ENCODE measurements at regions not wholly inside any gene's neighbourhood (a gene's known extent, or its start where the extent isn't known, plus 50 kb on each side); places are given as distances from the start of the nearest gene placed in this dataset.

GRCh38 chr2:198717451-198717850 lies 740.3 kb downstream of the SATB2 start:
- H3K27me3 Mint-ChIP-seq: no peaks in the 10 kb centered on the region
- DNase-seq (no peak), ATAC-seq (no peak)
- H3K4me1 Mint-ChIP-seq (ENCODE audit: low read depth): no peaks in the 10 kb centered on the region
- TF ChIP-seq, protein P1, sequence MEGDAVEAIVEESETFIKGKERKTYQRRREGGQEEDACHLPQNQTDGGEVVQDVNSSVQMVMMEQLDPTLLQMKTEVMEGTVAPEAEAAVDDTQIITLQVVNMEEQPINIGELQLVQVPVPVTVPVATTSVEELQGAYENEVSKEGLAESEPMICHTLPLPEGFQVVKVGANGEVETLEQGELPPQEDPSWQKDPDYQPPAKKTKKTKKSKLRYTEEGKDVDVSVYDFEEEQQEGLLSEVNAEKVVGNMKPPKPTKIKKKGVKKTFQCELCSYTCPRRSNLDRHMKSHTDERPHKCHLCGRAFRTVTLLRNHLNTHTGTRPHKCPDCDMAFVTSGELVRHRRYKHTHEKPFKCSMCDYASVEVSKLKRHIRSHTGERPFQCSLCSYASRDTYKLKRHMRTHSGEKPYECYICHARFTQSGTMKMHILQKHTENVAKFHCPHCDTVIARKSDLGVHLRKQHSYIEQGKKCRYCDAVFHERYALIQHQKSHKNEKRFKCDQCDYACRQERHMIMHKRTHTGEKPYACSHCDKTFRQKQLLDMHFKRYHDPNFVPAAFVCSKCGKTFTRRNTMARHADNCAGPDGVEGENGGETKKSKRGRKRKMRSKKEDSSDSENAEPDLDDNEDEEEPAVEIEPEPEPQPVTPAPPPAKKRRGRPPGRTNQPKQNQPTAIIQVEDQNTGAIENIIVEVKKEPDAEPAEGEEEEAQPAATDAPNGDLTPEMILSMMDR (IDR thresholded peaks at IDR 0.05): no peak
- no peaks in the 10 kb centered on the region for H3K36me3 Mint-ChIP-seq (ENCODE audit: low read depth)
- no peak overlapping the region for H3K27ac Mint-ChIP-seq
- POLR2A ChIA-PET: no interaction called here
- CTCF ChIA-PET: no interaction called here
- H3K4me3 Mint-ChIP-seq: no peak overlapping the region
- intact Hi-C loops (cut with micrococcal nuclease): no loop called here
- H3K9me3 Mint-ChIP-seq: no peaks in the 10 kb centered on the region

- Mint-ChIP-seq H3K36me3 (ENCODE audit: low read depth) (no peaks in the 10 kb centered on the region), H3K9me3 (no peaks in the 10 kb centered on the region), H3K27me3 (no peaks in the 10 kb centered on the region), H3K4me3 (no peak overlapping the region), H3K4me1 (ENCODE audit: low read depth) (no peaks in the 10 kb centered on the region), H3K27ac (no peak overlapping the region)
- DNase-seq (no peak), ATAC-seq (no peak)
- TF ChIP-seq, protein P1 (IDR thresholded peaks at IDR 0.05): no peak
- intact Hi-C loops (cut with micrococcal nuclease): no loop called here
- ChIA-PET POLR2A (no interaction called here), CTCF (no interaction called here)
Measured at GRCh38 chr2:198715302-198715835, 742.4 kb downstream of the SATB2 start.

DNA sequence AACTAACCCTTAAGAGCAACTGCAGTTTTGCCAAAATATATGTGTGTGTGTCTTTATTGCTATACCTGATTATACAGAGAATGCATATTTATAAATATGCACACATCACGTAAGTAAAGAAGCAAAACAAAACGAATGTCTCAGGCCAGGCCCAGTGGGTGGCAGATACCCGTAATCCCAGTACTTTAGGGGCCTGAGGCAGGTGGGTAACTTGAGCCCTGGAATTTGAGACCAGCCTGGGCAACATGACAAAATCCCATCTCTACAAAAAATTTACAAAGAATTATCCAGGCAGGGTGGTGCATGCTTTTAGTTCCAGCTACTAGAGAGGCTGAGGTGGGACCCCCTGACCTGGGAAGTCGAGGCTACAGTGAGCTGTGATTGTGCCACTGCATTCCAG lies 745.3 kb downstream of the SATB2 start:
- intact Hi-C loops (cut with micrococcal nuclease): no loop called here
- no peak for DNase-seq
- no peaks in the 10 kb centered on the region for H3K4me1 Mint-ChIP-seq (ENCODE audit: low read depth)

DNA sequence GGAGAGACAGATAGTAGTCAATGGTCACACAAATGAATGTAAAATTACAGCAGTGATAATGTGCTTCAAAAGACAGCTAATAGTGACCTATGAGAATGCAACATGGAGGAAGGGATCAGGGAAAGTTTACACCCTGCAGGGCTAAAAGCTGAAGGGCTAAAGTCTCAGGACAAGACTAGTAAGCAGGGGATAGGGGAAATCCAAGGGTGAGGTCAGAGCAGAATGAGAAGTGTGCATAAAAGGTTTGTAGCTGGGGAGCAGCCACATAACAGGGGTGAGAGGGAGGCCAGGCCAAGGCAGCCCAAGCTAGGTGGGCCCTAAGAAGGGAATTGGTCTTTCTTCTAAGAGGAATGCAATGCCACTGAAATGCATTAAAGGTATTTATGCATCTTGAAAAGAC lies 746.3 kb downstream of the SATB2 start:
- no peak for DNase-seq
- H3K27me3 Mint-ChIP-seq: no peaks in the 10 kb centered on the region
- no peaks in the 10 kb centered on the region for H3K9me3 Mint-ChIP-seq

More for the DNA sequence above, 745.3 kb downstream of the SATB2 start:
- POLR2A ChIA-PET: no interaction called here
- H3K36me3 Mint-ChIP-seq (ENCODE audit: low read depth): no peaks in the 10 kb centered on the region
- H3K4me3 Mint-ChIP-seq: no peak overlapping the region
- CTCF ChIA-PET: no interaction called here
- no peak for ATAC-seq
- TF ChIP-seq, protein P1 (IDR thresholded peaks at IDR 0.05): no peak
- H3K27me3 Mint-ChIP-seq: no peaks in the 10 kb centered on the region
- H3K27ac Mint-ChIP-seq: no peak overlapping the region
- no peaks in the 10 kb centered on the region for H3K9me3 Mint-ChIP-seq

GRCh38 chr2:198710562-198710961 lies 747.2 kb downstream of the SATB2 start:
- Mint-ChIP-seq H3K4me1 (ENCODE audit: low read depth) (no peaks in the 10 kb centered on the region), H3K4me3 (no peak overlapping the region), H3K27ac (no peak overlapping the region), H3K9me3 (no peaks in the 10 kb centered on the region), H3K36me3 (ENCODE audit: low read depth) (no peaks in the 10 kb centered on the region), H3K27me3 (no peaks in the 10 kb centered on the region)
- intact Hi-C loops (cut with micrococcal nuclease): no loop called here
- CTCF ChIA-PET: no interaction called here
- no peak for DNase-seq
- TF ChIP-seq, protein P1 (IDR thresholded peaks at IDR 0.05): no peak
- no peak for ATAC-seq
- POLR2A ChIA-PET: no interaction called here

More for the DNA sequence above, 746.3 kb downstream of the SATB2 start:
- no peak for ATAC-seq
- POLR2A ChIA-PET: no interaction called here
- Mint-ChIP-seq H3K4me1 (ENCODE audit: low read depth) (no peaks in the 10 kb centered on the region), H3K36me3 (ENCODE audit: low read depth) (no peaks in the 10 kb centered on the region), H3K4me3 (no peak overlapping the region), H3K27ac (no peak overlapping the region)
- TF ChIP-seq, protein P1 (IDR thresholded peaks at IDR 0.05): no peak
- CTCF ChIA-PET: no interaction called here
- intact Hi-C loops (cut with micrococcal nuclease): no loop called here

Measured in activated CD8-positive, alpha-beta T cell treated with anti-CD3 and anti-CD28 coated beads for 36 hours (primary cell).